ENCODE measurements at regions not wholly inside any gene's neighbourhood (a gene's known extent, or its start where the extent isn't known, plus 50 kb on each side); places are given as distances from the start of the nearest gene placed in this dataset.

DNA sequence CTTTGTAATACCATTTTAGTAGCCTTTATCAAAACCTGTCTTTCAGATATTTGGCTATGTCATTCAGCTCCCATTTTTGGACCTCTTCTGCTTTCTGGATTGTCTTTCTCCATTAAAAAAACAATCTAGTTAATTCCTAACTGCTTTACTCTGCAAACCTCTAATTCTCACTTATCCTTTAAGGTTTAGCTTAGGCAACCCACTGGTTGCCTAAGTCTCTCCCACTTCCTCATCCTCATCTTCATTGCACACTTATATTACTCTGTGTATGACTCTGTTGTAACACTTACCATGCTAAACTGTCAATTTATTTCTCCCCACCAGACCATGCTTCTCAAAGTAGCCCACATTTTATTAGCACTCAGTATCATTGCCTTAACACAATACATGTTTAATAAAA lies 205.0 kb upstream of the DMRTA1 start:
- TF ChIP-seq JUN (IDR thresholded peaks at IDR 0.05) = no peak
- TF ChIP-seq, protein P1, sequence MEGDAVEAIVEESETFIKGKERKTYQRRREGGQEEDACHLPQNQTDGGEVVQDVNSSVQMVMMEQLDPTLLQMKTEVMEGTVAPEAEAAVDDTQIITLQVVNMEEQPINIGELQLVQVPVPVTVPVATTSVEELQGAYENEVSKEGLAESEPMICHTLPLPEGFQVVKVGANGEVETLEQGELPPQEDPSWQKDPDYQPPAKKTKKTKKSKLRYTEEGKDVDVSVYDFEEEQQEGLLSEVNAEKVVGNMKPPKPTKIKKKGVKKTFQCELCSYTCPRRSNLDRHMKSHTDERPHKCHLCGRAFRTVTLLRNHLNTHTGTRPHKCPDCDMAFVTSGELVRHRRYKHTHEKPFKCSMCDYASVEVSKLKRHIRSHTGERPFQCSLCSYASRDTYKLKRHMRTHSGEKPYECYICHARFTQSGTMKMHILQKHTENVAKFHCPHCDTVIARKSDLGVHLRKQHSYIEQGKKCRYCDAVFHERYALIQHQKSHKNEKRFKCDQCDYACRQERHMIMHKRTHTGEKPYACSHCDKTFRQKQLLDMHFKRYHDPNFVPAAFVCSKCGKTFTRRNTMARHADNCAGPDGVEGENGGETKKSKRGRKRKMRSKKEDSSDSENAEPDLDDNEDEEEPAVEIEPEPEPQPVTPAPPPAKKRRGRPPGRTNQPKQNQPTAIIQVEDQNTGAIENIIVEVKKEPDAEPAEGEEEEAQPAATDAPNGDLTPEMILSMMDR (IDR thresholded peaks at IDR 0.05) = no peak
- no peak for TF ChIP-seq ZSCAN20 (CRISPR knock-in tag; IDR thresholded peaks at IDR 0.05)
- TF ChIP-seq POLR2A (IDR thresholded peaks at IDR 0.05; ENCODE audit: low read length) = no peak
- TF ChIP-seq, protein P2, sequence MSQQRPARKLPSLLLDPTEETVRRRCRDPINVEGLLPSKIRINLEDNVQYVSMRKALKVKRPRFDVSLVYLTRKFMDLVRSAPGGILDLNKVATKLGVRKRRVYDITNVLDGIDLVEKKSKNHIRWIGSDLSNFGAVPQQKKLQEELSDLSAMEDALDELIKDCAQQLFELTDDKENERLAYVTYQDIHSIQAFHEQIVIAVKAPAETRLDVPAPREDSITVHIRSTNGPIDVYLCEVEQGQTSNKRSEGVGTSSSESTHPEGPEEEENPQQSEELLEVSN (IDR thresholded peaks at IDR 0.05; ENCODE audit: borderline replicate concordance, low read depth) = no peak
- no peak for TF ChIP-seq RCOR1 (IDR thresholded peaks at IDR 0.05; ENCODE audit: low read depth, low read length)
- TF ChIP-seq ZFP36 (IDR thresholded peaks at IDR 0.05; ENCODE audit: borderline replicate concordance, partially characterized antibody) = no peak
- no peak for TF ChIP-seq CBX2 (IDR thresholded peaks at IDR 0.05; ENCODE audit: borderline replicate concordance, low read depth)
- TF ChIP-seq FOSB (CRISPR knock-in tag; IDR thresholded peaks at IDR 0.05) = no peak
- TF ChIP-seq, protein P3, sequence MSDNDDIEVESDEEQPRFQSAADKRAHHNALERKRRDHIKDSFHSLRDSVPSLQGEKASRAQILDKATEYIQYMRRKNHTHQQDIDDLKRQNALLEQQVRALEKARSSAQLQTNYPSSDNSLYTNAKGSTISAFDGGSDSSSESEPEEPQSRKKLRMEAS (IDR thresholded peaks at IDR 0.05) = no peak
- no peak for TF ChIP-seq CHD4 (IDR thresholded peaks at IDR 0.05; ENCODE audit: borderline replicate concordance)

Measured in A549 (cell line).